Body of pancreas (tissue), 4 donors: ENCODE measurements at regions not wholly inside any gene's neighbourhood (a gene's known extent, or its start where the extent isn't known, plus 50 kb on each side); places are given as distances from the start of the nearest gene placed in this dataset.

ENCODE experiments used
- CTCF ChIP-seq, 7 experiments: fragments of 450-650 bp in 4 of 7; fragments of 200-600 bp in 3 of 7; sonication (generic) in 3 of 7; IDR thresholded peaks; one replicate each; pipeline ENCODE4 v1.5.1; 2016 to 2019; ENCODE audit warnings: antibody characterized with exemption in 7 of 7
- POLR2A ChIP-seq, 3 donors: fragments of 450-650 bp; IDR thresholded peaks; one replicate each; pipeline ENCODE4 v1.6.1; 2016; ENCODE audit warnings: antibody characterized with exemption in 3 of 3, mild to moderate bottlenecking in 2 of 3

- no peak for TF ChIP-seq CTCF (IDR thresholded peaks at IDR 0.05)
- TF ChIP-seq POLR2A (IDR thresholded peaks at IDR 0.05): no peak
Measured at GRCh38 chr10:78865538-78865875, 203.3 kb upstream of the ZMIZ1 start.
